ENCODE measurements at regions not wholly inside any gene's neighbourhood (a gene's known extent, or its start where the extent isn't known, plus 50 kb on each side); places are given as distances from the start of the nearest gene placed in this dataset.

DNA sequence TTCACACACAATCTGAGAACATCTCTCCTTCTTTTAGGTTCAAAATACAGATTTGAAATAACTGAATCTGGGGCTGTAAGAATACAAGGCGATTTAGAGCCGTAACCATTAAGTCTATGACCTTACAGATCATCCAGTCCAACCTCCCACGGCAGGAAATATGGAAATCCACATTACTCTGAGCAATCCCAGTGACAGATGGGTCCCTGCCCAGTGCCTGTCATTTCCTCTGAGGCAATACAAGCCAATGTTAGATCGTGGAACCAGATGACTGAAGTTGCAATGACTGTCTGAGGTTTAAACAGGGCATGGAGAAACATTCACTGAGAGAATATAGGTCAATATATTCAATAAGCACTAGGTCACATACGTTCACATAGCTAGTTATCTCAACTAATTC lies 77.4 kb upstream of the OR5AK2 start:
- Histone ChIP-seq H3K9me3 (ENCODE audit: control extremely low read depth in 1 of 3, control insufficient read depth in 2 of 3, insufficient read depth in 1 of 3, low read length in 2 of 3) (no peaks in the 10 kb centered on the region), H3K4me1 (ENCODE audit: control insufficient read depth in 2 of 2, insufficient read depth in 2 of 2, low read length in 2 of 2) (no peaks in the 10 kb centered on the region), H3K9ac (ENCODE audit: low read length) (no peak overlapping the region), H3K36me3 (replicated peaks in 1 of 2; ENCODE audit: control extremely low read depth in 1 of 2, control insufficient read depth in 1 of 2, extremely low read depth in 1 of 2, insufficient read depth in 2 of 2, low read length in 1 of 2) (no peaks in the 10 kb centered on the region), H3K4me3 (ENCODE audit: control extremely low read depth in 1 of 5, extremely low read depth in 1 of 5, insufficient read depth in 1 of 5, low read depth in 2 of 5, low read length in 4 of 5) (no peak overlapping the region), H3K4me2 (replicated peaks; ENCODE audit: low read depth, low read length, poor library complexity, severe bottlenecking) (no peak overlapping the region), H3K27me3 (replicated peaks in 1 of 4; ENCODE audit: control extremely low read depth in 1 of 4, control insufficient read depth in 3 of 4, insufficient read depth in 4 of 4, low read length in 3 of 4) (no peaks in the 10 kb centered on the region), H2AFZ (ENCODE audit: insufficient read depth, low read depth, low read length, poor library complexity, severe bottlenecking) (no peak overlapping the region), H4K20me1 (ENCODE audit: control insufficient read depth, insufficient read depth, low read length, poor library complexity, severe bottlenecking) (no peaks in the 10 kb centered on the region), H3K79me2 (ENCODE audit: control insufficient read depth, insufficient read depth, low read length) (no peaks in the 10 kb centered on the region), H3K27ac (ENCODE audit: low read length in 2 of 2) (no peak overlapping the region)
- intact Hi-C loops (cut with micrococcal nuclease), result no loop called here
- DNase-seq, result no peak
- no peak for ATAC-seq (ENCODE audit: low read depth)
- H3K27me3 Mint-ChIP-seq, result no peaks in the 10 kb centered on the region
- no peak for TF ChIP-seq EZH2 (IDR thresholded peaks at IDR 0.05; ENCODE audit: borderline replicate concordance, insufficient read depth, low read depth, low read length, poor library complexity, severe bottlenecking)
- TF ChIP-seq, protein P1, sequence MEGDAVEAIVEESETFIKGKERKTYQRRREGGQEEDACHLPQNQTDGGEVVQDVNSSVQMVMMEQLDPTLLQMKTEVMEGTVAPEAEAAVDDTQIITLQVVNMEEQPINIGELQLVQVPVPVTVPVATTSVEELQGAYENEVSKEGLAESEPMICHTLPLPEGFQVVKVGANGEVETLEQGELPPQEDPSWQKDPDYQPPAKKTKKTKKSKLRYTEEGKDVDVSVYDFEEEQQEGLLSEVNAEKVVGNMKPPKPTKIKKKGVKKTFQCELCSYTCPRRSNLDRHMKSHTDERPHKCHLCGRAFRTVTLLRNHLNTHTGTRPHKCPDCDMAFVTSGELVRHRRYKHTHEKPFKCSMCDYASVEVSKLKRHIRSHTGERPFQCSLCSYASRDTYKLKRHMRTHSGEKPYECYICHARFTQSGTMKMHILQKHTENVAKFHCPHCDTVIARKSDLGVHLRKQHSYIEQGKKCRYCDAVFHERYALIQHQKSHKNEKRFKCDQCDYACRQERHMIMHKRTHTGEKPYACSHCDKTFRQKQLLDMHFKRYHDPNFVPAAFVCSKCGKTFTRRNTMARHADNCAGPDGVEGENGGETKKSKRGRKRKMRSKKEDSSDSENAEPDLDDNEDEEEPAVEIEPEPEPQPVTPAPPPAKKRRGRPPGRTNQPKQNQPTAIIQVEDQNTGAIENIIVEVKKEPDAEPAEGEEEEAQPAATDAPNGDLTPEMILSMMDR (IDR thresholded peaks at IDR 0.05), result no peak
- ChIA-PET CTCF (no interaction called here), POLR2A (no interaction called here)
- no CpG with 5 or more reads among the region's 5 CpGs for WGBS (ENCODE audit: insufficient coverage)
- H3K4me3 Mint-ChIP-seq, result no peak overlapping the region
- no peaks in the 10 kb centered on the region for H3K4me1 Mint-ChIP-seq
- H3K9me3 Mint-ChIP-seq (ENCODE audit: insufficient read depth), result no peaks in the 10 kb centered on the region
- H3K27ac Mint-ChIP-seq, result no peak overlapping the region

DNA sequence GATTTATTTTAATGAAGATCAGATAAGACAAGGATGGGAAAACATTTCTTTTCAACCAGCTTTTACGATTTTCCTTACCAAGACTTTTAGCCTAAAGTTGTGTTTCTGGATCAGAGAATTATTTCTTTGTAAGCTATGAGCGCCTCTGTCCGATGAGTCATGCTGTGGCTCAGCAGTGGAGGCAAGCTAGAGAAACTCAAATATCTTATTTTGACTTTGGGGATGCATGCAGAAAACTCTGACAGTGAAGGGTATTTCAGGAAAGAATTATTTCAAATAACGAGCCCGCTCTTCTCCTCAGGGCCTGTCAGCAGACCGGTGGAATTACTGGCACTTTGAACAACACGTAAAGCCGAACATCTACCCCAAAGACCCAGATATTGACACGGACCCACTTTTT lies 77.9 kb upstream of the OR5AK2 start:
- Histone ChIP-seq H3K9ac (ENCODE audit: low read length) (no peak overlapping the region), H3K79me2 (ENCODE audit: control insufficient read depth, insufficient read depth, low read length) (no peaks in the 10 kb centered on the region), H3K4me1 (ENCODE audit: control insufficient read depth in 2 of 2, insufficient read depth in 2 of 2, low read length in 2 of 2) (no peaks in the 10 kb centered on the region), H3K4me2 (replicated peaks; ENCODE audit: low read depth, low read length, poor library complexity, severe bottlenecking) (no peak overlapping the region), H3K27ac (ENCODE audit: low read length in 2 of 2) (no peak overlapping the region), H3K36me3 (replicated peaks in 1 of 2; ENCODE audit: control extremely low read depth in 1 of 2, control insufficient read depth in 1 of 2, extremely low read depth in 1 of 2, insufficient read depth in 2 of 2, low read length in 1 of 2) (no peaks in the 10 kb centered on the region), H4K20me1 (ENCODE audit: control insufficient read depth, insufficient read depth, low read length, poor library complexity, severe bottlenecking) (no peaks in the 10 kb centered on the region), H3K4me3 (ENCODE audit: control extremely low read depth in 1 of 5, extremely low read depth in 1 of 5, insufficient read depth in 1 of 5, low read depth in 2 of 5, low read length in 4 of 5) (no peak overlapping the region), H3K9me3 (ENCODE audit: control extremely low read depth in 1 of 3, control insufficient read depth in 2 of 3, insufficient read depth in 1 of 3, low read length in 2 of 3) (no peaks in the 10 kb centered on the region), H2AFZ (ENCODE audit: insufficient read depth, low read depth, low read length, poor library complexity, severe bottlenecking) (no peak overlapping the region), H3K27me3 (replicated peaks in 1 of 4; ENCODE audit: control extremely low read depth in 1 of 4, control insufficient read depth in 3 of 4, insufficient read depth in 4 of 4, low read length in 3 of 4) (no peaks in the 10 kb centered on the region)
- Mint-ChIP-seq H3K4me3 (no peak overlapping the region), H3K27me3 (no peaks in the 10 kb centered on the region), H3K4me1 (no peaks in the 10 kb centered on the region), H3K27ac (no peak overlapping the region), H3K9me3 (ENCODE audit: insufficient read depth) (no peaks in the 10 kb centered on the region)
- intact Hi-C loops (cut with micrococcal nuclease), result no loop called here
- DNase-seq (no peak), ATAC-seq (ENCODE audit: low read depth) (no peak)
- TF ChIP-seq, protein P1 (IDR thresholded peaks at IDR 0.05), result no peak
- TF ChIP-seq EZH2 (IDR thresholded peaks at IDR 0.05; ENCODE audit: borderline replicate concordance, insufficient read depth, low read depth, low read length, poor library complexity, severe bottlenecking), result no peak
- WGBS (ENCODE audit: insufficient coverage), result 94% methylated on average over 8 of the region's 9 CpGs
- POLR2A ChIA-PET, result no interaction called here
- CTCF ChIA-PET, result no interaction called here
